GM18498 (cell line): ENCODE measurements at regions not wholly inside any gene's neighbourhood (a gene's known extent, or its start where the extent isn't known, plus 50 kb on each side); places are given as distances from the start of the nearest gene placed in this dataset.
"Not testable (repeated sequence)": the region's sequence is repeated elsewhere in the genome, so short reads cannot be mapped to it uniquely, and the experiment has no call there.

ENCODE experiments used
- ATAC-seq: cut with Tn5 transposase; IDR thresholded peaks from one replicate; pipeline ENCODE4 v1.9.1; 2021; ENCODE audit warnings: mild to moderate bottlenecking, moderate library complexity; ENCODE audit not compliant: unreplicated experiment

GRCh38 chr9:94033383-94033782 is 50.9 kb upstream of the PTPDC1 start:
- no peak for ATAC-seq

GRCh38 chr9:94031946-94032345 is 52.3 kb upstream of the PTPDC1 start:
- ATAC-seq = no peak

- no peak for ATAC-seq
These were observed 52.9 kb upstream of the PTPDC1 start for GRCh38 chr9:94031380-94031779.

GRCh38 chr9:94030318-94031179 is 53.7 kb upstream of the PTPDC1 start:
- ATAC-seq = peak; percentile 99

- no peak for ATAC-seq
These were observed 54.3 kb upstream of the PTPDC1 start for GRCh38 chr9:94029932-94030317.

GRCh38 chr9:94026816-94027215 is 57.4 kb upstream of the PTPDC1 start:
- no peak for ATAC-seq

GRCh38 chr9:94022476-94022875 is 61.8 kb upstream of the PTPDC1 start:
- not testable (repeated sequence) for ATAC-seq

- not testable (repeated sequence) for ATAC-seq
These were observed 63.4 kb upstream of the PTPDC1 start for GRCh38 chr9:94020836-94021235.

- ATAC-seq = no peak
These were observed 63.5 kb upstream of the BARX1 start for GRCh38 chr9:94018628-94019027.

GRCh38 chr9:94017939-94018531 is 62.9 kb upstream of the BARX1 start:
- no peak for ATAC-seq

- no peak for ATAC-seq
These were observed 61.6 kb upstream of the BARX1 start for GRCh38 chr9:94016744-94017143.

- ATAC-seq = no peak
These were observed 59.8 kb upstream of the BARX1 start for GRCh38 chr9:94014920-94015319.

GRCh38 chr9:94014066-94014654 is 59.0 kb upstream of the BARX1 start:
- no peak for ATAC-seq

- no peak for ATAC-seq
These were observed 55.9 kb upstream of the BARX1 start for GRCh38 chr9:94010980-94011533.

GRCh38 chr9:94005272-94005901 is 50.2 kb upstream of the BARX1 start:
- ATAC-seq = no peak
